ENCODE measurements at regions not wholly inside any gene's neighbourhood (a gene's known extent, or its start where the extent isn't known, plus 50 kb on each side); places are given as distances from the start of the nearest gene placed in this dataset.

GRCh38 chrX:33277046-33277445, 65.7 kb upstream of the DMD start:
- no peak for TF ChIP-seq CTCF (IDR thresholded peaks at IDR 0.05)
- no peak for TF ChIP-seq POLR2A (IDR thresholded peaks at IDR 0.05)
